Left kidney (tissue), 1 donor: ENCODE measurements at regions not wholly inside any gene's neighbourhood (a gene's known extent, or its start where the extent isn't known, plus 50 kb on each side); places are given as distances from the start of the nearest gene placed in this dataset.

ENCODE experiments used
- DNase-seq: peaks from one replicate; pipeline ENCODE4 v3.0.0-alpha.2; 2013

DNA sequence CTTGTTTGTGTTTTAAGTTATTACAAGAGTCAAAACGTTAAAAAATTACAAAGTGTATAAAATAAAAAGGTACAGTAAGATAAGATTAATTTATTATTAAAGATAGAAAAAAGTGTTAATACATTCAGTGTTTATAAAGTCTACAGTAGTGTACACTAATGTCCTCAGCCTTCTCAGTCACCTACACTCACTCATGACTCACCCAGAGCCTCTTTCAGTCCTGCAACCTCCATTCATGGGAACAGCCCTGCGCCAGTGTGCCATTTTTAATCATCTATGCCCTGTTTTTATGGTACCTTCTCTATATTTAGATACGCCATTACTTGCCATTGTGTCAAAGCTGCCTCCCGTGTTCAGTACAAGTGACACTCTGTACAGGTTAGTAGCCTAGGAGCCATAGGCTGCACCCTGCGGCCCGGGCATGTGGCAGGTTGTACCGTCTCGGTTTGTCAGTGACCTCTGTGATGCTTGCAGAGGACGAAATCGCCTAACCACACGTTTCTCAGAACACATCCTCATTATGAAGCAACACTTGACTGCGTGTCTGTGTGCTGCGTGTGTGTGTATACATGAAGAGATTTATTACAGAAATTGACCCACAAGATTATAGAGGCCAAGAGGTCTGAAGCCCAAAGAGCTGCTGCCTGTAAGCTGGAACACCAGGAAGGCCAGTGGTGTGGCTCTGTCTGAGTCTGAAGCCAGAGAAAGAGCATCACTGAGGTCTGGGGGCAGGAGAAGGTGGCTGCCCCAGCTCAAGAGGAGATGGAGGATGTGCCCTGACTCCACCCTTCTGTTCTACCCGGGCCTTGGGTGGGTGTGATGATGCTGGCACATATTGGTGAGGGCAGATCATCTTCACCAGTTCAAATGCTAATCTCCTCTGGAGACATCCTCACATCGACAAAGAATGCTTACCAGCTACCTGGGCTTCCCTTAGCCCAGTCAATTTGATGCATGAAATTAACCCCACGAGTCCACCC lies 116.6 kb upstream of the C14orf180 start:
- DNase-seq = no peak

DNA sequence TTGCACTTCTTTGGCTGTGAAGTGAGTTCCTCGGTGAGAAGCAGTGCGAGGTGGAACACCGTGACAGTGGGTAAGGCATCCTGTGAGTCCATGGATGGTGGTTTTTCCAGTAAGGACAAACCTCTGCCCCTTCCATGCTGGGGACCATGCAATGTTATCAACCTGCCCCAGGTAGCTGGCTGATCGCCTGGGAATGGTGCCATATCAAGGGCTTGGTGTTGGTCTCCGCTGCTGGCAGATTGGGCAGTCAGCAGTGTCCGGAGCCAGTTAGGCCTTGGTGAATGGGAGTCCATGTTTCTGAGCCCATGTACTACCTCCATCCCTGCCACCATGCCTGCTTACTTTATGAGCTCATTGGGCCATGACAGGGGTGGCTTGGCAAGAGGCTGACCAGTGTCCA lies 114.7 kb upstream of the C14orf180 start:
- DNase-seq = no peak

DNA sequence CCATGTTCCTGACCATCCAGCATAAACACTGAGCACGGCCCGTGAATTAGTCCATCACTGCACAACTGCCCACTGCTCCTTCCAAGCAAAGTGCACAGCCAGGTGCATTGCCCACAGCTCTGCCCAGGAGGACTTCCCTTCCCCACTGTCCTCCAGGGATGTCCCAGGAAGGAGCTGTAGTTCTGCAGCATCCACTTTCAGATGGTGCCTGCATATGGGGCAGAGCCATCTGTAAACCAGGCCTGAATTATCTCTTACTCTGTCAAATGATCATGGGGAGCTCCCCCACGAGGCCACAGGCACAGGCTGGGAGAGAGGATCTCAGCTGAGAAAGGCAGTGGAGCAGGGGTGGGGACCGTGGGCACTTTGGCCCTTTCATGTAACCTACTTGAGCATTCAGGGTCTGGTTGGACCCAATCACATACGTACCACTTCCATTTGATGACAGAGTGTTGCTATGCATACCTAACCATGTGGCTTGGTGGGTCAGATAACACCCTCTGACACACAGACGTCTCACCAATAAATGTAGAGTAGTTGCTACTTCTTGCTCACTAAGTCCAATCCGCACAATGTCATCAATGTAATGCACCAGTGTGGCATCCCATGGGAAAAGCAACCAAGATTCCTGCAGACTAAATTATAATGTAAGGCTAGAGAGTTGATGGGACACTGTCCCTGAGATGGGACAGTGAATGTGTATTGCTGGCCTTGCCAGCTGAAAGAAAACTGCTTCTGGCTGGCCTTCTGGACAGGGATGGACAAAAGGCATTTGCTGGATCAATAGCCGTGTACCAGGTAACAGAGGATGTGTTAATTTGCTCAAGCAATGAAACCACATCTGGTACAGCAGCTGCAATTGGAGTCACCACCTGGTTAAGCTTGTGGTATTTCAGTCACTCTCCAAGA lies 113.8 kb upstream of the C14orf180 start:
- DNase-seq = no peak

DNA sequence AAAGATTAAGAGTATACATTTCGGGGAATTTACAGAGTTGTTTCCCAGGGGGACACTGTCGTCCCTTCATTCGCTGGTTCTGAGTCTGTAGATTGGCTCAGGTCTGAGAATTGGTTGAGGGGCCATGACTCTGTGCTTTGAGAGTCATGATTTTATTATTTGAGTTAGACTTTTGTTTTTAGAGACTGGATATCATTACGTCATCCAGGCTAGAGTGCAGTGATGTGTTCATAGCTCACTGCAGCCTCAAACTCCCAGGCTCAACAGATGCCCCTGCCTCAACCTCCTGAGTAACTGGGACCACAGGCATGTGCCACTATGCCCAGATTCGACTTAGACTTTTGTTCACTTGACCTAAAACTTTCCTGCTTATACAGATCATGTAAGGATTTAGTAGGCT lies 112.3 kb upstream of the C14orf180 start:
- no peak for DNase-seq

DNA sequence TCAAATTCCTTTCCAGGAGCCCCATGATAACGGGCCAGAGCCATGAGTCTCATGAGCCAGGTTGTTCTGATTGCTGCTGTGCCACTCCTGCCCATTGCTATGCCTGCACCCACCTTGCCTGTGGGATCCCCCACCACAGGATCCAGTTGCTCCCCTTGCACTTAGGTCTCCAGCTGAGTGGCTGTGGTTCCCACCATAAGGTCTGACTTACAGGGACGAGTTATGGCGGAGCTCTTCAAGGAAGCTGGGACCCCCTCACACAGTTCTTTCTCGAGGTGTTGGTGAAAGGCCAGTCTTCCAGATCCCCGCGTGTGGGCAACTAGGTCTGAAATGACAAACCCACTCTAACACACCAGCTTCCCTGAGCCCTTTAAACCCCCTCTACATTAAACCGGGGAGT lies 111.9 kb upstream of the C14orf180 start:
- no peak for DNase-seq

DNA sequence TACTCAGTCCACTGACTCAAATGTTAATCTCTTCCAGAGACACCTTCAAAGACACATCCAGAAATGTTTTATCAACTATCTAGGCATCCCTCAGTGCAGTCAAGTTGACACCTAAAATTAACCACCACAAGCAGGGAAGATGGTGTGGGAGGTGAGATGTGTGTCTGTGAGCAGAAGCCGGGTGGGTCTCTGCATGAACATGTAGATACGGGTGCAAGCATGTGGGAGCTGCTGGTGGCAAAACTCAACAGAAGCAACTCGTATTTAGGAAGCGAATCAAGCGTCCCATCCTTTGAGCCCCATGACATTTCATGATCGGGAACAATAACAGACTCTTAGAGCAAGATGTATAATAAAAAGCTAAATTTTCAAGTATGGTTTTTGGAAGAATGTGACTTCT lies 110.0 kb upstream of the C14orf180 start:
- DNase-seq = no peak

DNA sequence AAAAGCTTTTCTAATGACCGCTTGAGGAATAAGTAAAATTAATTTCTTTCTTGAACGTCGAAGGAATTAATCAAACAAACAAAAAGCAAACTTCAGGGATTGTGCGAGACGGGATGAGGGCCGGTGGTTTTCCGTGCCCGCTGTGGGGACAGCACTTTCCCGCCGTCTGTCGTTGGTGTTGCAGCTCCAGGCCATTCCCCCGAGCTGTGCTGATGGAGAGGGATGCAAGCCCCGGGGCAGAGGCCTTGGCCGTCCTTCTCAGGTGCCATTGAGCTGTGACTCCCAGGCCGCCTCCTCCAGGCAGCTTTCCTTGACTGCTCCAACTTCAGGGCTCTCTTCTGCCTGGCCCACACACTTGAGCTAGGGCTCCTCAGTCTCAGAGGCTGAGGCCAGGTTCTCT lies 109.0 kb upstream of the C14orf180 start:
- DNase-seq = no peak

DNA sequence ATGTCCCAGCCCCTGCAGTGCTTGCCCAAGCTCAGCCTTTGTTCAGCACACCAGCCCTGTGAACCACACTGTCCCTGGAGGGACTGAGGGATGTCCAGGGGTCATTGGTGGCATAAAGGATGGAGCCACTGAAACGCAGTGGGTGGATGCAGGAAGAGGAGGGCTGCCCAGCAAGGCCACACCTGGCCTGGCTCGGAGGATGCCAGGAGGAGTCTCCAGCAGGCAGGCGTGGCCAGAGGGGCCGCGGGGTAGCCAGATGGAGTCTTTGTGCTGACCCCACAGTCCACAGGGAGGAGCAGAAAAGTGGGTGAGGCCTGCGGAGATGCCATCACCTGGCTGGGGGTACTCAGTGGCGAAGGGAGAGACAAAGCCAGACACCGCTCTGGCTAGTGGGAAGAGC lies 108.5 kb upstream of the C14orf180 start:
- DNase-seq = no peak

DNA sequence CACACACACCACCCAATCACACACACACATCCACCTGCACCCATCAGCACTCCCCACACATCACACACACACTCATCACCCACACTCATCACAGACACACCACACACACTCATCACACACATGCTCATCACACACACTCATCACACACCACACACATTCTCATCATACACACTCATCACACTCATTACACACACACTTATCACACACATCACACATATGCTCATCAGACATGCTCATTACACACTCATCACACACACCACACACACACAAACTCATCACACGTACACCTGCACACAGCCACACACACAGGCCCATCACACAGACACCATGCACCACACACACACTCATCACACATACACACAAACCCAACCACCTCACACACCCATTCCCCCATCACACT lies 107.5 kb upstream of the C14orf180 start:
- no peak for DNase-seq

DNA sequence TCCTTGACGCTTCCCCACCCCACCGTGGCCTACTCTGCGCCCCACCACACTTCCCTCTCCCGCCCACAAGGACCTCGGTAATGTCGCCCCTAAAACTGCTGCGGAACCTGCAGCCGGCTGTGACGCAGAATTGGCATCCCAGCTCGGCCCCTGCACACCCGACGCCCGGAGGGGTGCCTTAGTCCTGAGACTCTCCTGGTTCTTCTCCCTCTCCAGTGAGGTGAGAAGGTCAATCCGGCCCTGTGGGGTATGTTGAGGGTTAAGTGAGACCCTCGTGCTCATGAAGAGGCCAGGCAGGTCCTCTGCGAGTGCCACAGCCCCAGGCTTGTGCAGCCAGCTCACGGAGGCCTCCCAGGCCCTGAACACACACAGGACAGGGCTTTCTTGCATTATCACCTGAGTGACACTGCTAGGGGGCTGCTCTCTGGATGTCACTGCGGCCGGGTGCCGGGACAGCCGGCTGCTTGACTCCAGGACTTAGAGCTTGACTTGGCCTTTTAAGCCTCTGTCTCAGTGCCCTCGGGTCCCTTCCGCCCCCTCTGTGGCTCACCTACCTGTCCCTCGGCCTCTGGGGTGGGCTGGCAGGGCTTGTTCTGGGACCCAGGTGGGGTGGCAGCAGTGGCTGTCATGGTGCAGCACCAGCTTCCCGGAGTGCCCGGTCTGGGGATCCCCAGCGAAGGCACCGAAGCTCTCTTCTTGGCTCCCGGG lies 106.9 kb upstream of the C14orf180 start:
- DNase-seq = no peak

DNA sequence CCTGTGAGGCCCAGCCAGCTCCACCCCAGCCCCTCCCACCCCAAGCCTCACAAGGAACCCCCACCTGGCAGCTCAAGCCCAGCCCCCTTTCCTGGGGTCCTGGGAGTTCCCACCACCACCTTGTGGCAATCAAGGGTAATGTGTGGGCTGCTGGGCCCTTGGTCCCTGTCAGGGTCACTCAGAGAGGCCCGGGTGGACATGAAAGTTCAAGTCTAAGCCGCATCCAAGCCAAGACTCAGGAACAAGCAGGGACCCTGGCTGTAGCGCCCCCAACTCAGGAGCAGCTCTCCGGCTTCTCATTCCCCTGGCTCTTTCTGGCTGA lies 106.4 kb upstream of the C14orf180 start:
- no peak for DNase-seq

DNA sequence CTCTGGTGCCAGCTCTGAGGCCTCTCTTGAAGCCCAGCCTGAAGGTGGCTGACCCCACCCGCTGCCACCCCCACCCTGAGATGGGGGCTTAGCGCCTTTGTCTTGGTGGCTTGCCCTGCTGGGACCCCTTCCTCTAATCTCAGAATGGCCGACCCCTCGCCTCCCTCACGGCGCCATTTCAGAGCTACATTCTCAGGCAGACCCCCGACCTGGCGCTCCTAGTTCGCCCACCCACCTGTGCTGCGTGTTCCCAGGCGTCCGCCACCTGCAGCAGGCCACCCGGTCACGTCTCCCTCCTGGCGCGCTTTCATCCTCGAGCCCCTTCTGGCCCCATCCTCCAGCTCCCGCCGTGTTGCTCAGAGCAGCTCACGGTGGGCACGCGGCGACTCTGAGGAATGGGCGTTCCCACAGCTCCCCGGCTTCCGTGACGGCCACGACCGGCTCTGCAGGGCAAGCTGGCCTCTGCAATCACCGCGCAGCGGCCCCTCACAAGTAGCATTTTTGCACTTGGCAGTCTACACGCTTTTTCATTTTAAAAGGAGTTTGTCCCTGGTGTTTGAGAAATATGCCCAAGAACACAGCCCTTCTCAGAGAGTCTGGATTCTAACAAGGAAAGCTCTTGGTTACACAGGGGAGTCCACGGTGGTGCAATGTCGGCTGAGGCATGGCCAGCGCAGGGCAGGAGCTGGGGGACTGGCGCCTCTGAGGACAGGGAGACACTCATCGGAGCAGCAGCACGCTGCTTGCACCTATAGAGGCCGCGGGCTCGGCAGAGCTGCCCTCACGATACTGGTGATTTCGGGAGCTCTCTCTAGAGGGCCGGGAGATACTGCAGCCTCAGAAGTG lies 105.7 kb upstream of the C14orf180 start:
- no peak for DNase-seq

DNA sequence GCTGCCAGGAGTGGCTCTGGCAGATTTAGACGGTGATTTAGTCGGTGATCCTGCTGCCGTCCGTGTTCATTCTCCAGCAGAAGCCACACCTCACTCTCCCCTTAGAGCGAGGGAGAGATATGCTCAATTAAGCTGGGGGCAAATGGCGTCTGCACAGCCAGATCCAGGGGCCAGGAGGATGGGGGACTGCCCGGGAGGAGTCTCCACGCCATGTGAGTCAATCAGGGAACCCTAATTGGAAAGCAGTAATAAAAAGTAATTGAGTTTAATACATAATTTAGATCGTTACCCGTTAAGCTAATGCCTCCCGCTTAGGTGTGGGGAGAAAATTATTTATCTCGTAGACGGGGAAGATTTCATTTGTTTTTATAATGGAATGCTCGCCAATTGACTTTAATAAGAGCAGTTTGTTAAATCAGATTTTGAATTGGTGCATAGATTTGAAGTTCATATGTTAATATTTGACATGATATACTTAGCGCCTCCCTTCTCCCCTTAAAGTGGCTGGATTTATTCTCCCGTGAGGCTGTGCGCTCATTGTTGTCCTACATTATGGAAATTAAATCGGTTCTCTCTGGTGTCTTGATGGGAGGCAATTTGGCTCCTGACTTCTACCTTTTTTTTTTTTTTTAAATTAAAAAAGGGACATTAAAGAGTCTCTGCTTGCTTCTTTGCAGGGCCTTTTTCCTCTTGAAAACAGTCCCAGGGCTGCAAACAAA lies 104.9 kb upstream of the C14orf180 start:
- no peak for DNase-seq

DNA sequence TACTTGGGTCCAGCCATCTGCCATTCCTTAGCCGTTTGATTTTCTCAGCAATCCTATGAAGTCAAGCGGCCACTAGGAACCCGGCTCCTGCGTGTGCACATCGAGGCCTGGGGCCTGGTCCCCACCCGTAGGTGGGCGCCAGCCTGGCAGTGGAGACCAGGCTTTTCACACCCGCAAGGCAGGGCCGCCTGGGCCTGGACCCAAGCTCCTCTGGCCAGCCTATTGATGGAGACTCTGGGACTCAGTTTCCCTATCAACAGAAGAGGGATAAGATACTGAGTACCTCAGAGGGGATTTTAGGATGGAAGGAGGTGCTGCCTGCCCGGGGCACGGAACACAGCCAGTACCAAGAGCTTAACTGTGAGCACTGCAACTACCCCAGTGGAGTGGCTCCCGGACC lies 104.3 kb upstream of the C14orf180 start:
- no peak for DNase-seq

DNA sequence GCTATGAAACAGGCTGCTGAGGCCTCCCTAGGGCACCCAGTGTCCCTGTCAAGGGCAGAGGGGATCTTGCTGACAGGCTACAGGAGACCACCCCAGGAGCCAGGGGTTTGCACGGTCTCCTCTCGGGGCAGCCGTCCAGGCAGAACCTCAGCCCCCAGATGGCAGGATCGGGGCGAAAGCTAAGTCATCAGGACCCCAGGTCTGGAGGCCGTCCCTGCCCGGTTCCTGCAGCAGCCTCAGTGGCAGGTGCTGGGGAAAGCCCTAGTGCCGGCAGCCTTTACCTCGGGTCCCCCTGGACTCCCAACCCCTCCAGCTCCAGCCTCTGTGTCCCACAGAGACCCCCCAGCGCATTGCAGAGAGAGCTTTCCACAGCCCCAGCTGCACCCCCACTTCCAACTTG lies 103.8 kb upstream of the C14orf180 start:
- no peak for DNase-seq

DNA sequence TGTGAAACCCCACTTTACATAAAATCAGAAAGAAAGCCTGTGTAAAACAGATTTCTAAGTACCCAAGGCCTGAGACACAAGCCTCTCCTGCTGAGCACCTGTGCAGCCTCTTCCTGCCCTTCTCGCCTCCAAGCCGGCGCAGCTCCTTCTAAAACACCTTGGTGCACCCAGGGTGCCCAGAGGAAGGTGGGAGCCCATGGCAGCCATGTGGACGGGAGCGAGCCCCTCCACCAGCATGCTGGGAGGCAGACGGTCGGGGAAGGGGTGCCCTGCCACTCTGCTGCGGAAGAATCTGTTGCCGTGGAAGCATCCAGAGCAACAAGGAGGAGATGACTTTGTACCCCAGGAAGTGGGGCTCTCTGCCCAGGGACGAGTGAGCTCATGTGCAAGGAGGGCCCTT lies 103.1 kb upstream of the C14orf180 start:
- no peak for DNase-seq

DNA sequence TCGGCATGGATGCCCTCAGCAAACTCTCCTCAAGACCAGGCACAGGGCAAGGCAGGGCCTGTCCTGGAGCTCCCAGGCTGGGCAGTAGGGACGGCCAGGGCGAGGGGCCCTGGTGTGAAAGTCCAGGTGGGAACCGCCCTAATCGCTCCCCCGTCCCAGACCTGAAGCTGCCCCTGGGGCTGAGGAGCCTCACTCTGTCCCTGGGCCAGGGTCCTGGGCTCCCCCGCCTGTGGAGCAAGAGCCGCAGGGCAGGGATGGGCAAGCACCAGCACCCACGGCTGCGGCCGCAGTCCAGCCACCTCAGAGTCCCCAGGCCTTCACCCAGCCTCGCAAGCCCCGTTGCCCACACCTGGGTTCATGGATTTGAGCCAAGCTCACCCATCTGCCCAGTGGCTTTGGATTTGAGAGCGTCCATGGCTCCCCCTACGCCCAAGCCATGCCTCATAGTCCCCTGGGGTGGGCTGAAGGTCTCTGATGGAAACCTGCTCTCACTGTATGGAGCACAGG lies 102.4 kb upstream of the C14orf180 start:
- DNase-seq = no peak

DNA sequence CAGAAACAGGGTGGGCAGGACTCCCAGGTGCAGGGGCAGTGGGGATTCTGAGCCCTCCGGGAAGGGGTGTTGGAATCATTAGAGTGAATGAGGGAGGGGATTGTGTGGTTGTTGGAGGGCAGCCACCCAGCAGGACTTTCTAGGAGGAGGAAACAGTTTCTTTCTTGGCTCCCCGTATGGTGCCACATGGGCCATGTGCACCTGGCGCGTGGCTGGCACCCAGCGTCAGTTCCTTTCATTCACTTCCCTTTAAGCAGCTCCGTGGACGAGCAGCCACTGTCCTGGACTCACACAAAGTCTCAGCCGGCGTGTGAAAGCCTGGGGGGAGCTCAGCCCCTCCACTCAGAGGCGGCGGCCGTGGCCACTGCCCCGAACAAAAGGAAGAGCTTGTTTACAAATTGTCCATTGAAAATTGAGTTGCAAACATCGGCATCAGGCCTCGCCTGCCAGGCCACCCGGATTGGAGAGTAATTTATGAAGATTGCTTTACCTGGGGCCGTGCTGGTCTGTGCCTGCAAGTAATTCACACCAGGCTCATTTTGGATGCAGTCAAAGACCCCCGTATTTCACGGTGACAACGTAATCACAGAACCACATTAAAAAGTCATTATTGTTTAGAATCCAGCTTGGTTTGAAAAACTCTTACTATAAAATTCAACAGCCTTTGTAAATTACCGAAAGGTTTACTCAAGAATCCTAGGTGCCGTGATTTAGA lies 101.7 kb upstream of the C14orf180 start:
- DNase-seq = peak; percentile 58

DNA sequence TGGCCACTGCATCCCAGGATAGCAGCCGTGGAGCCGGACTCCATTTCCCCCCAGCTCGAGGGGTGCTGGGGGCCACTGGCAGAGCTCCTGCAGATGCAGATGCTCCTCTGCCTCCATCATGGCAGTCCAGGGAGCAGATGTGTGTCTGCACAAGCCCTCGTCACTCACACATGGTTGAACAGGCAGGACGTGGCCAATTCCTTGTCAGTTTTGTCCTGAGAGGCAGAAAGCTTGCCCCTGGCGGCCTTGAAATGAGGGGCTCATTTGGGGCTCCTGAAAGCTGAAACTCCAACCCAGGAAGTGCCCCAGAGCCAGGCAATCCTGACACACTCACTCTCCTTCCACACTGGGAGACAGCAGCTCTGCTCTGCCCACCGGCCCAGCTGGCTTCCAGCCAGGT lies 100.9 kb upstream of the C14orf180 start:
- DNase-seq = no peak

DNA sequence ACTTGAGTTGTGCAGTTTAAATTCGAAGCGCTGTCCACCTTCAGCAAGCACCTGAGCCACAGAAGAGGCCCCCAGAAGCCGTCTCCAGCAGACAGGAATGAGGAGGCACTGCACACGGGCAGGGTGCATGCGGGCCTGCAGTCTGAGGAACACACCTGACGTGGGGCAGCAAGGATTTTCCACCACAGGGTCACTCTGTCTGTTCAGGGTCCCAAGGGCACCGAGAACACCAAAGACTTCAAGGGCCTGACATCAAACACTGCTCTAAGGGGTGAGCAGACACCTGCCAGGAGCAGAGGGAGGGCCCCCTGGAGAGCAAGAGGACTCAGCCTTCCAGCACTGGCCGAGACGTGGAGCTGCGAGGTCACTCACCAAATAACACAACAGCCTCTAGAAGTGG lies 99.7 kb upstream of the C14orf180 start:
- no peak for DNase-seq
